ENCODE measurements at regions not wholly inside any gene's neighbourhood (a gene's known extent, or its start where the extent isn't known, plus 50 kb on each side); places are given as distances from the start of the nearest gene placed in this dataset.
"Not testable (repeated sequence)": the region's sequence is repeated elsewhere in the genome, so short reads cannot be mapped to it uniquely, and the experiment has no call there.

- no peak for DNase-seq (ENCODE audit: low read depth in 2 of 2)
These were observed 272.7 kb upstream of the MGMT start for GRCh38 chr10:129194181-129194870.

- no peak for DNase-seq (ENCODE audit: low read depth in 2 of 2)
These were observed 267.2 kb upstream of the MGMT start for GRCh38 chr10:129199826-129200225.

- DNase-seq (ENCODE audit: low read depth in 2 of 2): no peak
These were observed 263.2 kb upstream of the MGMT start for GRCh38 chr10:129203819-129204218.

- no peak for DNase-seq (ENCODE audit: low read depth in 2 of 2)
These were observed 259.7 kb upstream of the MGMT start for GRCh38 chr10:129207297-129207696.

- DNase-seq (ENCODE audit: low read depth in 2 of 2): no peak
These were observed 256.2 kb upstream of the MGMT start for GRCh38 chr10:129210876-129211275.

GRCh38 chr10:129213256-129213655 lies 253.8 kb upstream of the MGMT start:
- DNase-seq (ENCODE audit: low read depth in 2 of 2): no peak

GRCh38 chr10:129213996-129214395 lies 253.0 kb upstream of the MGMT start:
- not testable (repeated sequence) for DNase-seq (ENCODE audit: low read depth in 2 of 2)

- no peak for DNase-seq (ENCODE audit: low read depth in 2 of 2)
These were observed 247.7 kb upstream of the MGMT start for GRCh38 chr10:129219364-129219763.

GRCh38 chr10:129222436-129222835 lies 244.6 kb upstream of the MGMT start:
- no peak for DNase-seq (ENCODE audit: low read depth in 2 of 2)

GRCh38 chr10:129223363-129223762 lies 243.7 kb upstream of the MGMT start:
- no peak for DNase-seq (ENCODE audit: low read depth in 2 of 2)

GRCh38 chr10:129224065-129224464 lies 243.0 kb upstream of the MGMT start:
- no peak for DNase-seq (ENCODE audit: low read depth in 2 of 2)

- no peak for DNase-seq (ENCODE audit: low read depth in 2 of 2)
These were observed 235.2 kb upstream of the MGMT start for GRCh38 chr10:129231821-129232220.

- no peak for DNase-seq (ENCODE audit: low read depth in 2 of 2)
These were observed 233.5 kb upstream of the MGMT start for GRCh38 chr10:129233351-129234148.

GRCh38 chr10:129236274-129236691 lies 230.8 kb upstream of the MGMT start:
- no peak for DNase-seq (ENCODE audit: low read depth in 2 of 2)

GRCh38 chr10:129241461-129241860 lies 225.6 kb upstream of the MGMT start:
- no peak for DNase-seq (ENCODE audit: low read depth in 2 of 2)

- DNase-seq (ENCODE audit: low read depth in 2 of 2): no peak
These were observed 222.7 kb upstream of the MGMT start for GRCh38 chr10:129244298-129244697.

GRCh38 chr10:129244757-129245156 lies 222.3 kb upstream of the MGMT start:
- DNase-seq (ENCODE audit: low read depth in 2 of 2): no peak

- DNase-seq (ENCODE audit: low read depth in 2 of 2): no peak
These were observed 213.7 kb upstream of the MGMT start for GRCh38 chr10:129253161-129253864.

- DNase-seq (ENCODE audit: low read depth in 2 of 2): no peak
These were observed 213.2 kb upstream of the MGMT start for GRCh38 chr10:129253865-129254179.

- DNase-seq (ENCODE audit: low read depth in 2 of 2): no peak
These were observed 208.6 kb upstream of the MGMT start for GRCh38 chr10:129258283-129258923.

- no peak for DNase-seq (ENCODE audit: low read depth in 2 of 2)
These were observed 207.8 kb upstream of the MGMT start for GRCh38 chr10:129259128-129259815.

GRCh38 chr10:129272176-129272575 lies 194.9 kb upstream of the MGMT start:
- no peak for DNase-seq (ENCODE audit: low read depth in 2 of 2)

All from stimulated activated CD4-positive, alpha-beta T cell treated with anti-CD3 and anti-CD28 coated beads, Interleukin-4, amount 100 ng/mL, for 48 hours (primary cell).